HUES64 (cell line): ENCODE measurements at regions not wholly inside any gene's neighbourhood (a gene's known extent, or its start where the extent isn't known, plus 50 kb on each side); places are given as distances from the start of the nearest gene placed in this dataset.

ENCODE experiments used
- H3K27ac ChIP-seq: 2 replicates; pipeline ENCODE4 v1.7.0; 2013; ENCODE audit warnings: low read depth, low read length, inconsistent platforms
- H3K27me3 ChIP-seq: 2 replicates; pipeline ENCODE4 v1.6.1; 2013; ENCODE audit warnings: mild to moderate bottlenecking, low read length; ENCODE audit not compliant: insufficient read depth
- H3K36me3 ChIP-seq: 2 replicates; pipeline ENCODE4 v1.6.1; 2013; ENCODE audit warnings: mild to moderate bottlenecking, low read length; ENCODE audit not compliant: insufficient read depth
- H3K4me1 ChIP-seq: 2 replicates; pipeline ENCODE4 v1.6.1; 2013; ENCODE audit warnings: mild to moderate bottlenecking, low read length, moderate library complexity; ENCODE audit not compliant: insufficient read depth
- H3K4me3 ChIP-seq: 2 replicates; pipeline ENCODE4 v1.5.1; 2013; ENCODE audit warnings: mild to moderate bottlenecking, low read length, moderate library complexity
- H3K9ac ChIP-seq: 2 replicates; pipeline ENCODE4 v1.6.1; 2013; ENCODE audit warnings: mild to moderate bottlenecking, low read depth, low read length
- H3K9me3 ChIP-seq: 2 replicates; pipeline ENCODE4 v1.6.1; 2013; ENCODE audit warnings: low read depth, low read length; ENCODE audit not compliant: insufficient read depth
- WGBS: fragments of 150-250, 120-280 bp; methylation state at CpG from one replicate; pipeline ENCODE4 v1.1.7; 2013; ENCODE audit warnings: missing lambda C conversion rate; 5-methylcytosine and 5-hydroxymethylcytosine counted together

DNA sequence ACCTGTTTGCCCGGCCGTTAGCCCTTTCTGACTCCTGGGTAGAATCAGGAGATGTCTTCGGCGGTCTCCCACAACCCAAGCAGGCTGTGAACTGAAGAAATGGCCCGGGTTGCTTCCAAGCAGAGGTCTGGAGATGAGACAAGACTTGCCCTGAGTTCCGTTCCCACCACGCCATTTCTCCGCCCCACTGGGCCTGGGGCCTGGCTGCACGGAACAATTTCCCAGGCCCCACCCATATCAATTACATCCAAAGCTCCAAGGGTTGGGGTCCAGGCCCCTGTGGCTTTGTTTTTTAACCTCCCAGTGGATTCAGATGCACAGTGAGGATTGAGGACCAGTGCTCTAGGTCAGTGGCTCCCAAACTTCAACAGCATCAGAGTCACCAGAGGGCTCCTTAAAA lies 214.5 kb upstream of the ARID1B start:
- no peaks in the 10 kb centered on the region for H3K27me3 ChIP-seq
- H3K27ac ChIP-seq, result no peak overlapping the region
- H3K9me3 ChIP-seq, result 0 out of 2 replicates have a peak, but pooled peaks cover 6% of the 10 kb centered on the region
- H3K9ac ChIP-seq, result no peak overlapping the region
- H3K36me3 ChIP-seq, result no peaks in the 10 kb centered on the region
- no peak overlapping the region for H3K4me3 ChIP-seq
- H3K4me1 ChIP-seq, result no peaks in the 10 kb centered on the region
- WGBS, result 94% methylated on average over 9 of the region's 9 CpGs

DNA sequence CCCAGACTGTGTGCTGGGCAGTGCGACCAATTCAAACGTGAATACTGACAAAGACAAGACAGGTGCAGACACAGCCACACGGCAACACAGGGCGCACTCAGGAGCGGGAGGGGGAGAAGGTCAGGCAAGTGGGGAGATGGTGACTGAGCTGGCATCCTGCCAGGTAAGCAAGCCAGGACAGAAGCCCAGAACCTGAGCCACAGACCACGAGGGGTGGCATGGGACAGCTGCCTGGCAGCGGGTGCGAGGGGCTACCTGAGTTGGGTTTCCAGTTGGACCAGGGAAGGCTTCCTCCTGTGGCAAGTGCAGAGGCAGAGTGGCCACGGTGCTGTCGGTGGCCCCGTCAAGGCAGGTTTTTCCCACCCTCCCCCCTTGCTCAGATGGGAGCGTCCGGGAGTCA lies 215.2 kb upstream of the ARID1B start:
- no peak overlapping the region for H3K9ac ChIP-seq
- H3K36me3 ChIP-seq, result no peaks in the 10 kb centered on the region
- no peaks in the 10 kb centered on the region for H3K27me3 ChIP-seq
- H3K4me3 ChIP-seq, result no peak overlapping the region
- H3K27ac ChIP-seq, result no peak overlapping the region
- WGBS, result 97% methylated on average over 12 of the region's 13 CpGs
- 0 out of 2 replicates have a peak, but pooled peaks cover 6% of the 10 kb centered on the region for H3K9me3 ChIP-seq
- H3K4me1 ChIP-seq, result no peaks in the 10 kb centered on the region

DNA sequence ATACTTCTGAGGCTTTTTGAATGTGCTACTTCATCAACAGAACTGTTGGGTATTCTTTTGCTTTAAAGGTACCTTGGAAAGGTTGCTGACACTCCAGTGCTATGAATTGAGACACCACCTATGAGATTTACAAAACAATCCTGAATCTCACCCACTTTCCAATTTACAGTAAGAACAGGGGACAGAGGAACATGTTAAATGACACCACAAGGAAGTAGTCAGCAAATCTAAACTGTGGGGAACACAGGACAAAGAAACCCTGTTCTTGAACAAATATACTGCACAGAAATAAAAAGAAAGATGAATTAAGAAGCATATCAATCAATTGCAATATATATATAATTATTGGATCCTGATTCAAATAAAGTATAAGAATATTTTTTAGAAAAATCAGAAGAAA lies 216.7 kb upstream of the ARID1B start:
- no peaks in the 10 kb centered on the region for H3K27me3 ChIP-seq
- H3K27ac ChIP-seq, result no peak overlapping the region
- H3K9me3 ChIP-seq, result 0 out of 2 replicates have a peak, but pooled peaks cover 6% of the 10 kb centered on the region
- H3K4me1 ChIP-seq, result no peaks in the 10 kb centered on the region
- H3K36me3 ChIP-seq, result no peaks in the 10 kb centered on the region
- H3K9ac ChIP-seq, result no peak overlapping the region
- H3K4me3 ChIP-seq, result no peak overlapping the region

DNA sequence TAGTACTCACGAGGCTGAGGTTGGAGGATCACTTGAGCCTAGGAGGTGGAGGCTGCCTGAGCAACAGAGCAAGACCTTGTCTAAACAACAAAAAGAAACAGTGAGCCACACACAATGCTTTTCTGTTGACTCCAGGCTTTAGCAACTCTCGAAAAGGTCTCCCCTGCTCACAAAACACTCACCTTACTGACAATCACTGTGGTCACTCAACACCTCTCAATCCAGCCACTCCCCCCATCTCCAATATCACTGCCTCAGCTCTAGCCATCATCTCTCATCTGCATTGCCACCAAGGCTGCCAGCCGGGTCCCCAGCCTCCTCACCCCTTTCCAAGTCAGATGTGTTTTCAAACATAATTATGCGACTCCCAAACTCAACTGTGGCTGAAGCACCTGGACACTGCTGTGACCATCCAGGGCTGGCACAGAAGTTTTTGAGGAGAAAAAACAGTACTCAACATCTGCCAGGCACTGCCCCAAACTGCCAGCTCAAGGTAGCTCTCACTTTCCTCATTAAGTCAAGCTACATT lies 218.0 kb upstream of the ARID1B start:
- Histone ChIP-seq H3K27ac (no peak overlapping the region), H3K9ac (no peak overlapping the region), H3K4me3 (no peak overlapping the region), H3K27me3 (no peaks in the 10 kb centered on the region; the same call in 1 of the 2 replicates), H3K9me3 (0 out of 2 replicates have a peak, but pooled peaks cover 6% of the 10 kb centered on the region), H3K36me3 (no peaks in the 10 kb centered on the region), H3K4me1 (no peaks in the 10 kb centered on the region)
- WGBS, result 88% methylated on average over 4 of the region's 4 CpGs

DNA sequence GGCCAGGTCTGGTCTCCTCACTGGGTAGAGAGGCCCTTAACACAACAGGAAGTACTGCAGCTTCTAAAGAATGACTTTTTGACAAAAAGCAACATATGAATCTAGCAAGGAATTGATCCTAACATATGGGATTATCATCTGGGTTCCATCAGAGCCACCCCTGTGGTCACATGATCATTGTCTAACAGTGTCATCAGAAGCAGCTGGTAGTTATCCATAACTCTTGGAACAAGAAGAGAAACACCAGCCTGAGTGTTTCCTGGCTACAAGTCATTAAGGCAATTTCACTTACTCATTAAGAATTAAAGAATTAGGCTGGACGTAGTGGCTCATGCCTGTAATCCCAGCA lies 219.3 kb upstream of the ARID1B start:
- no peaks in the 10 kb centered on the region for H3K4me1 ChIP-seq
- no peak overlapping the region for H3K9ac ChIP-seq
- no peak overlapping the region for H3K4me3 ChIP-seq
- peaks cover 2% of the 10 kb centered on the region; the same call in 1 of the 2 replicates for H3K27me3 ChIP-seq
- H3K36me3 ChIP-seq, result no peaks in the 10 kb centered on the region
- 100% methylated on average over 1 of the region's 1 CpG for WGBS
- 0 out of 2 replicates have a peak, but pooled peaks cover 6% of the 10 kb centered on the region for H3K9me3 ChIP-seq
- H3K27ac ChIP-seq, result no peak overlapping the region

DNA sequence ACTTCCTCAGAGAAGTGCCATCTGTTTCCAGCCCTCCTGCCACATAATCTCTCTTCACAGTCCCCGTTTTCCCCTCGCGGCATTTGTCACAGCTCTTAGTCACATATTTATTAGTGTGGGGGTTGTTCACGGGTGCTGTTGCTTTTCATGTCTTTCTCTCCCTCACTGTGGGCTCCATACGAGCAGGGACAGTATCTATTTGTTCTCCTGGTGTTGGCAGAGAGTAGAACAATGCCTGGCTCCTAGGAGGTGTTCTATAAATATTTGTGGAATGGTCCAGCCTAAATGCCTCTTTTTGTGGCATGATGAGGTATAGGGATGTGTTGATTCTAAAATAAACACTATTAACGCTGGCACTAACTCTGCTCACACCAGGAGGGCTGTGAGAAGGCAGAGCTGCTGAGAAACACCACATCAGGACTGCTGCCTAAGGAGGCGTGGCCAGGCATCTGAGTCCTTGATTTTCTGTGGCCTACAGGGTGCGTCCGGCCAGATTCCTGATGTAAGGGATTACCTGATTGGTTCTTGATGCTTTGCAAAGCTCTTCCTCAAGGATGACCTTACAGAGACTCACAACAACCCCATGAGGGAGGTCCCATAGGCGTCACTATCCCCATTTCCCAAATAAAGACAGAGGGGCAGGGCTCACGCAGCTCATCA lies 219.8 kb upstream of the ARID1B start:
- Histone ChIP-seq H3K27me3 (peaks cover 2% of the 10 kb centered on the region; the same call in 1 of the 2 replicates), H3K4me1 (no peaks in the 10 kb centered on the region), H3K36me3 (no peaks in the 10 kb centered on the region), H3K9me3 (0 out of 2 replicates have a peak, but pooled peaks cover 6% of the 10 kb centered on the region), H3K4me3 (no peak overlapping the region), H3K27ac (no peak overlapping the region), H3K9ac (no peak overlapping the region)
- 75% methylated on average over 9 of the region's 11 CpGs for WGBS

DNA sequence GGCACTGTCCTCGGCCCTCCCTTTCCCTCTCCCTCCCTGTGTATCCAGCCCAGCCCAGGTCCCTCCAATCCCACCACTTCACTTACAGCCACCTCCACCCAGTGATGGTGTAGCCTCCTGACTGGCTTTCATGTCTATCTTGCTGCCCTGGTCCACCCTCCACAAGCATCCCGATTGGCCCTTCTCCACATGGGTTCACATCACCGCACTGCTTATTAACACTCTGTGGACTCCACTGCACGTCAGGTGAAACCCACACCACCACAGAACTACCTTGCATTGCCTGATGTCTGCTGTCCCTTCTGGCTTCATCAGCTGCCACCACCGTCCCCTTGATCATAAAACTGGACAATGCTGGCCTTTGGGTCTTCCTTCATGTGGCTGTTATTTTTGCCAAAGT lies 220.4 kb upstream of the ARID1B start:
- 92% methylated on average over 5 of the region's 5 CpGs for WGBS
- Histone ChIP-seq H3K4me3 (no peak overlapping the region), H3K9ac (no peak overlapping the region), H3K36me3 (no peaks in the 10 kb centered on the region), H3K27ac (no peak overlapping the region), H3K4me1 (no peaks in the 10 kb centered on the region), H3K27me3 (peaks cover 2% of the 10 kb centered on the region; the same call in 1 of the 2 replicates), H3K9me3 (0 out of 2 replicates have a peak, but pooled peaks cover 6% of the 10 kb centered on the region)

DNA sequence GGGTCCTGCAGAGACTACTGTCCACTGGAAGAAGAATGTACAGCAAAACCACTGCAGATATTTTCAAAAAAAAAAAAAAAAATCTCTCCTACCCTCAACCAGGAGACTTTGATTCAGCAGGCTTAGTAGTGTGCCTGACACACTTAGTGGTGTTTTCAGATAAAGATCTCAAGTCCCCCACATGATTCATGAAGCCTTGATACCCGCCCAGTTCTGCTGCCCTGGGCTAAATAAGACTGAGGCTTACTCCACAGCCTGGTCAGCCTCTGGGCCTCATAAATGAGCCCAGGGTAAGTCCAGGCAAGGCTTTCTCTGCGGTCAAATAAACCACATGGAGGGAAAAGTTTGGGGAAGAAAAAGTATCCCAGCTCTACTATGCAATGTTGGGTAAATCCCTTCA lies 222.1 kb upstream of the ARID1B start:
- no peaks in the 10 kb centered on the region for H3K4me1 ChIP-seq
- H3K36me3 ChIP-seq, result no peaks in the 10 kb centered on the region
- H3K27ac ChIP-seq, result no peak overlapping the region
- no peak overlapping the region for H3K4me3 ChIP-seq
- 0 out of 2 replicates have a peak, but pooled peaks cover 2% of the 10 kb centered on the region for H3K9me3 ChIP-seq
- 95% methylated on average over 2 of the region's 2 CpGs for WGBS
- H3K9ac ChIP-seq, result no peak overlapping the region
- peaks cover 2% of the 10 kb centered on the region; the same call in 1 of the 2 replicates for H3K27me3 ChIP-seq

DNA sequence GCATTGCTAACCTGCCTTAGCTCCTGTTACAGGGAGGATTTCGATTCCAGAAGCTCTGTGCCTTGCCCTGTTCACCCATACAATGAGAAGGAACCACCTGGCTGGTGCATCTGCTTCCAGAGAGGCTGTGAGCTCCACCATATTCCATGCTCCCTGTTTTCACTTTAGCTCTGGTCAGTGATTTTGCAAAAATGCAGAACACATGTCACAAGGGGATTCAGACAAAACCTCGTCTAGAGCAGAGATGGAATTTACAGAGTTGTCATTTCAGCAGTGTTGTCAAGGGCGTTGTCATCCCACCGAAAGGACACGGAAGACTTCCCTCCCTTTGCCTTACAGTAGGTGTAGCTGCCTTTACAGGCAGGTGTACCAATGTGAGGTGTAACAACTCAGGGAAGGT lies 223.0 kb upstream of the ARID1B start:
- Histone ChIP-seq H3K27ac (no peak overlapping the region), H3K9me3 (no peaks in the 10 kb centered on the region), H3K4me3 (no peak overlapping the region), H3K36me3 (no peaks in the 10 kb centered on the region), H3K4me1 (no peaks in the 10 kb centered on the region), H3K9ac (no peak overlapping the region), H3K27me3 (peaks cover 2% of the 10 kb centered on the region; the same call in 1 of the 2 replicates)
- 93% methylated on average over 5 of the region's 5 CpGs for WGBS

DNA sequence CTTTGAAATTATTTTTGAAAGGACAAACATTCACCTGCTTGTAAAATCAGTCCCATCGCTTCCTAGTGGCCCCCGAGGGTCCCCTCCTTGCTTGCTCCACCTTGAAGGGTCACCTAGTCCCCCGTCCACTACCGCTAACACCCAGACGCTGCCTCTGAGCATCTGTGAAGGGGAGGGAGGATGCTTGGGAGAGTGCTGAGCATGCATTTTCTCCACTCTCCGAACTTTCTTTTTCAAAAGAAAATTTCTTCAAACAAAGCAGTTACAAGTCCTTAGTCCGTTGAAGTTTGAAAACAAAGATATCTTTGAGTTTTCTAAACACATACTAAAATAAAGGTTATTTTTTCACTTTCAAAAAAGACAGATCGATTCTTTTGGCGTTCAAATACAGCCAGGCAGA lies 224.3 kb upstream of the ARID1B start:
- Histone ChIP-seq H3K27me3 (peaks cover 2% of the 10 kb centered on the region; the same call in 1 of the 2 replicates), H3K4me3 (no peak overlapping the region), H3K9ac (no peak overlapping the region), H3K4me1 (no peaks in the 10 kb centered on the region), H3K9me3 (no peaks in the 10 kb centered on the region), H3K27ac (no peak overlapping the region), H3K36me3 (no peaks in the 10 kb centered on the region)
- WGBS, result 98% methylated on average over 8 of the region's 9 CpGs

DNA sequence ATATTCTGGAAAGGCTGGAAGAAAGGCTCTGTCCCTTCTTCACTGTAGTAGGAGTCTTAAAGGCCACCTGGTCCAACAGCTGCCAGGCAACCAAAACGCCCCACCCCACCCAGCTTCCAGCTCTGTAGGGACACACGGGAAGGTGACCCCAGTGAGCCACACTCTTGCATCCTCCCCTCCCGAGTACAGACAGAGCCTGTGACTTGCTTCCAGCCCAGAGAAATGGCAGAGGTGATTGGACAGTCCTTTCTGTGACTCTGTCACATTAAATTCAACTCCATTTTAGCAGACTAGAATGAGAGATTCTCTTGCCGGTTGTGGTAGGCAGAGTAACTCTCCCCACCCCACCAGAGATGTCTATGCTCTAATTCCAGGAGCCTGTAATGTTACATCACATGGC lies 226.2 kb upstream of the ARID1B start:
- H3K9ac ChIP-seq, result no peak overlapping the region
- H3K4me3 ChIP-seq, result no peak overlapping the region
- H3K4me1 ChIP-seq, result no peaks in the 10 kb centered on the region
- whole genome bisulfite sequencing, result 82% methylated on average over 4 of the region's 4 CpGs
- no peak overlapping the region for H3K27ac ChIP-seq
- H3K27me3 ChIP-seq, result peaks cover 2% of the 10 kb centered on the region; the same call in 1 of the 2 replicates
- no peaks in the 10 kb centered on the region for H3K9me3 ChIP-seq
- no peaks in the 10 kb centered on the region for H3K36me3 ChIP-seq
